MM.1S (cell line): ENCODE measurements at regions not wholly inside any gene's neighbourhood (a gene's known extent, or its start where the extent isn't known, plus 50 kb on each side); places are given as distances from the start of the nearest gene placed in this dataset.

ENCODE experiments used
- DNase-seq: peaks from one replicate; pipeline ENCODE4 v3.0.0-alpha.2; 2015
- H2AFZ ChIP-seq: fragments of 300-600 bp; sonication (generic); 2 replicates; pipeline ENCODE4 v1.6.0; 2016; ENCODE audit warnings: antibody characterized with exemption, low read length
- H3F3A ChIP-seq: fragments of 300-600 bp; sonication (generic); 2 replicates; pipeline ENCODE4 v1.6.1; 2016; ENCODE audit warnings: mild to moderate bottlenecking, antibody characterized with exemption, low read length, moderate library complexity, mixed read lengths; ENCODE audit not compliant: insufficient read depth
- H3K27ac ChIP-seq: fragments of 300-600 bp; sonication (generic); 2 replicates; pipeline ENCODE4 v1.5.1; 2016; ENCODE audit warnings: mild to moderate bottlenecking, low read length
- H3K27me3 ChIP-seq: fragments of 300-600 bp; sonication (generic); replicated peaks from 2 replicates; pipeline ENCODE4 v1.6.0; 2016; ENCODE audit warnings: low read length; ENCODE audit not compliant: insufficient read depth
- H3K36me3 ChIP-seq: fragments of 300-600 bp; sonication (generic); replicated peaks from 2 replicates; pipeline ENCODE4 v1.6.1; 2016; ENCODE audit warnings: mild to moderate bottlenecking, low read length, mixed read lengths; ENCODE audit not compliant: insufficient read depth
- H3K4me1 ChIP-seq: fragments of 300-600 bp; sonication (generic); 2 replicates; pipeline ENCODE4 v1.6.1; 2016; ENCODE audit warnings: low read length, mixed read lengths
- H3K4me2 ChIP-seq: fragments of 300-600 bp; sonication (generic); 2 replicates; pipeline ENCODE4 v1.6.0; 2016; ENCODE audit warnings: low read depth, low read length
- H3K4me3 ChIP-seq: fragments of 300-600 bp; sonication (generic); 2 replicates; pipeline ENCODE4 v1.5.1; 2016; ENCODE audit warnings: low read length, mixed read lengths
- H3K79me2 ChIP-seq: fragments of 300-600 bp; sonication (generic); 2 replicates; pipeline ENCODE4 v1.6.1; 2016; ENCODE audit warnings: mixed run types, low read length, mixed read lengths
- H3K9ac ChIP-seq: fragments of 300-600 bp; sonication (generic); 2 replicates; pipeline ENCODE4 v1.6.1; 2016; ENCODE audit warnings: low read length, mixed read lengths
- H3K9me2 ChIP-seq: fragments of 300-600 bp; sonication (generic); replicated peaks from 2 replicates; pipeline ENCODE4 v1.6.1; 2016; ENCODE audit warnings: mild to moderate bottlenecking, low read length, mixed read lengths; ENCODE audit not compliant: insufficient read depth
- H3K9me3 ChIP-seq: fragments of 300-600 bp; sonication (generic); replicated peaks from 2 replicates; pipeline ENCODE4 v1.6.1; 2016; ENCODE audit warnings: mild to moderate bottlenecking, low read length, mixed read lengths; ENCODE audit not compliant: insufficient read depth
- H4K20me1 ChIP-seq: fragments of 300-600 bp; sonication (generic); 2 replicates; pipeline ENCODE4 v1.6.1; 2016; ENCODE audit warnings: mild to moderate bottlenecking, low read length, moderate library complexity, mixed read lengths; ENCODE audit not compliant: insufficient read depth
- EZH2 ChIP-seq: fragments of 300-600 bp; sonication (generic); optimal IDR thresholded peaks from 2 replicates; pipeline ENCODE3; 2017; ENCODE audit warnings: low read depth, mild to moderate bottlenecking, antibody characterized with exemption, low read length, mixed read lengths
- EZH2phosphoT487 ChIP-seq: fragments of 300-600 bp; sonication (generic); IDR thresholded peaks from 2 replicates; pipeline ENCODE4 v1.6.1; 2018; ENCODE audit warnings: antibody characterized with exemption, low read length
- TF ChIP-seq, protein P1 (sequence below): fragments of 300-600 bp; sonication (generic); IDR thresholded peaks from 2 replicates; pipeline ENCODE4 v1.5.1; 2016; ENCODE audit warnings: antibody characterized with exemption, low read length, mixed read lengths

DNA sequence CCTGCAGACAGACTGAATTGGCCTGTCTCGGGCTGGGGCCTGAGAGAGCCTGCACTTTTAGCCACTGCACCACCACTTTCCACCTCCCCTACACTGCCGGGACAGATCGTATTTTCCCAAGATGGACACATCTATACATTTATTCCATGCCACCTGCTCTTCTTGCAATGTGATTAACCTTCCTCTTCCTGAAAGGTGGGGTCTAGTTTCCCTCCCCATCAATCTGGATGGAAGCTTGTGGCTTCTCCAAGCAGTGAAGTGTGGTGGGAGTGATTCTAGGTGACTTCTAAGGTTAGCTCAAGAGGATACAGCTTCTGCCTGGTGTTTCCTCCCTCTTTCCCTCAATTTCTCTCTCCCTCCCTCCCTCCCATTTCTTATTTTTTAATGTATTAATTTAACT lies 143.7 kb downstream of the GPCPD1 start:
- TF ChIP-seq EZH2 (no peak), EZH2phosphoT487 (no peak)
- TF ChIP-seq, protein P1, sequence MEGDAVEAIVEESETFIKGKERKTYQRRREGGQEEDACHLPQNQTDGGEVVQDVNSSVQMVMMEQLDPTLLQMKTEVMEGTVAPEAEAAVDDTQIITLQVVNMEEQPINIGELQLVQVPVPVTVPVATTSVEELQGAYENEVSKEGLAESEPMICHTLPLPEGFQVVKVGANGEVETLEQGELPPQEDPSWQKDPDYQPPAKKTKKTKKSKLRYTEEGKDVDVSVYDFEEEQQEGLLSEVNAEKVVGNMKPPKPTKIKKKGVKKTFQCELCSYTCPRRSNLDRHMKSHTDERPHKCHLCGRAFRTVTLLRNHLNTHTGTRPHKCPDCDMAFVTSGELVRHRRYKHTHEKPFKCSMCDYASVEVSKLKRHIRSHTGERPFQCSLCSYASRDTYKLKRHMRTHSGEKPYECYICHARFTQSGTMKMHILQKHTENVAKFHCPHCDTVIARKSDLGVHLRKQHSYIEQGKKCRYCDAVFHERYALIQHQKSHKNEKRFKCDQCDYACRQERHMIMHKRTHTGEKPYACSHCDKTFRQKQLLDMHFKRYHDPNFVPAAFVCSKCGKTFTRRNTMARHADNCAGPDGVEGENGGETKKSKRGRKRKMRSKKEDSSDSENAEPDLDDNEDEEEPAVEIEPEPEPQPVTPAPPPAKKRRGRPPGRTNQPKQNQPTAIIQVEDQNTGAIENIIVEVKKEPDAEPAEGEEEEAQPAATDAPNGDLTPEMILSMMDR, result no peak
- no peaks in the 10 kb centered on the region for H3K9me3 ChIP-seq

DNA sequence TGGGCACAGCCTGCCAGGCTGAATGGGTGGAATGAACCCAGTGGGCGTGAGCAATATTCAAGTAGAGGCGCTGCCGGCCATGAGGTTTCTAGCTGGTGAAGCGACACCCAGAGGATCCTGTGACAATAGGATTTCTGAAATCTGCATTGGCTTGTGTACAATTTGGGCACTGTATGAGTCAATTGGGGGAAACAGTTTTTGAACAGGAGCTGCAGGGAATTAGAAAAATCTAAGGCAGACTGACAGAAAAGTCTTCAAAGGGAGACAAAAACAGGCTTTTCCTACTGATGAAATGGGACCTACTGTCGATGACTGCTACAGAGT lies 145.2 kb downstream of the GPCPD1 start:
- no peaks in the 10 kb centered on the region for H3K9me3 ChIP-seq
- H3K36me3 ChIP-seq, result no peaks in the 10 kb centered on the region
- no peak overlapping the region for H3K4me3 ChIP-seq
- no peaks in the 10 kb centered on the region for H4K20me1 ChIP-seq
- no peaks in the 10 kb centered on the region for H3K27me3 ChIP-seq
- H3K9me2 ChIP-seq, result no peaks in the 10 kb centered on the region
- no peak overlapping the region for H3K4me2 ChIP-seq
- no peaks in the 10 kb centered on the region for H3F3A ChIP-seq
- no peaks in the 10 kb centered on the region for H3K79me2 ChIP-seq
- H3K4me1 ChIP-seq, result no peaks in the 10 kb centered on the region
- no peak for DNase-seq
- no peak overlapping the region for H2AFZ ChIP-seq
- no peak for TF ChIP-seq EZH2
- TF ChIP-seq EZH2phosphoT487, result no peak
- TF ChIP-seq, protein P1, result no peak
- H3K27ac ChIP-seq, result no peak overlapping the region
- H3K9ac ChIP-seq, result no peak overlapping the region

More for the DNA sequence above, 143.7 kb downstream of the GPCPD1 start:
- H2AFZ ChIP-seq, result no peak overlapping the region
- H3K27me3 ChIP-seq, result no peaks in the 10 kb centered on the region
- no peaks in the 10 kb centered on the region for H3K36me3 ChIP-seq
- no peaks in the 10 kb centered on the region for H3K79me2 ChIP-seq
- H3F3A ChIP-seq, result no peaks in the 10 kb centered on the region
- no peak overlapping the region for H3K9ac ChIP-seq
- no peak overlapping the region for H3K4me3 ChIP-seq
- no peak overlapping the region for H3K27ac ChIP-seq
- H3K9me2 ChIP-seq, result no peaks in the 10 kb centered on the region
- no peak for DNase-seq
- no peaks in the 10 kb centered on the region for H4K20me1 ChIP-seq
- H3K4me1 ChIP-seq, result no peaks in the 10 kb centered on the region
- no peak overlapping the region for H3K4me2 ChIP-seq

DNA sequence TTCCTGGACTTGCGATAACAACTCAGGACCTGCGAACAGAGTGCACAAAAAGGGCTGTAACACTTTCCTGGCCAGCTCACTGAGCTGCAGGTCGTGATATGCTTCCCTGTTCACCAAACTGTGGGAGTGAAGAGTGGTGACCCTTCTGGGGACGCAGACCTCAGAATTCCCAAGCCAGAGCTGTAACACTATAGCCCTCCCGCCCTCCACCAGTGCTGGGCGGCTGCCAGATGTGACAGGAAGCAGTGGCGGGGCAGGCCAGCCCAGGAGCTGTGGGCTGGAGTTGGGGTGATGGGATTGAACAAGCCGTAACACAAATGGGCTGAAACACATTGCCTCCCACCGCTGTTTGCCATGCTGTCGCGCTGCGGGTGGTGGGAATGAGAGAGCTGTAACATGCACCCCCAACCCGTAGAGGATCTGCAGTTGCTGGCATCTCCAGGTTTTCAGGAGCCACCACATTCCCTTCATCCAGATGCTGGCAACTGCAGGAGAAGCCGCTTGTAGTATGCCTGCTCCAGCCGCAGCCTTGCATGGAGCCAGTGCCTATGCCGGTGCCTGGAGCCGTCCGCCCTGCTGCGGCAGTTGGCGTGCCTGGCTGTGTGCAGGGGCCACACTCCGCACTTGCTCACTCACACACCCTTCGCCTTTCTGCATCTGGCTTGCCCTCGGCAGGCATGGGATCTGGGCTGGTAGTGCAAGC lies 145.8 kb downstream of the GPCPD1 start:
- no peaks in the 10 kb centered on the region for H3K9me3 ChIP-seq
- H3K4me2 ChIP-seq, result no peak overlapping the region
- H2AFZ ChIP-seq, result no peak overlapping the region
- no peaks in the 10 kb centered on the region for H3K36me3 ChIP-seq
- TF ChIP-seq, protein P1, result no peak
- TF ChIP-seq EZH2 (no peak), EZH2phosphoT487 (no peak)
- no peaks in the 10 kb centered on the region for H3K27me3 ChIP-seq
- no peaks in the 10 kb centered on the region for H4K20me1 ChIP-seq
- H3K27ac ChIP-seq, result no peak overlapping the region
- H3K9ac ChIP-seq, result no peak overlapping the region
- DNase-seq, result no peak
- no peaks in the 10 kb centered on the region for H3K4me1 ChIP-seq
- H3K79me2 ChIP-seq, result no peaks in the 10 kb centered on the region
- H3F3A ChIP-seq, result no peaks in the 10 kb centered on the region
- no peak overlapping the region for H3K4me3 ChIP-seq
- no peaks in the 10 kb centered on the region for H3K9me2 ChIP-seq
